A673 (cell line): ENCODE measurements at regions not wholly inside any gene's neighbourhood (a gene's known extent, or its start where the extent isn't known, plus 50 kb on each side); places are given as distances from the start of the nearest gene placed in this dataset.

Experiments used
- CTCF ChIP-seq: fragments of 300-800, 200-600 bp; sonication (generic); conservative IDR thresholded peaks from 2 replicates; pipeline ENCODE4 v1.5.1; 2017; ENCODE audit warnings: low read depth, mild to moderate bottlenecking, antibody characterized with exemption, low read length, moderate library complexity, mixed read lengths
- EZH2 ChIP-seq: fragments of 200-600 bp; sonication (generic); IDR thresholded peaks from 2 replicates; pipeline ENCODE4 v1.6.1; 2017; ENCODE audit warnings: borderline replicate concordance, low read depth, mild to moderate bottlenecking, mixed read lengths, antibody characterized with exemption, low read length; ENCODE audit not compliant: poor library complexity, severe bottlenecking

DNA sequence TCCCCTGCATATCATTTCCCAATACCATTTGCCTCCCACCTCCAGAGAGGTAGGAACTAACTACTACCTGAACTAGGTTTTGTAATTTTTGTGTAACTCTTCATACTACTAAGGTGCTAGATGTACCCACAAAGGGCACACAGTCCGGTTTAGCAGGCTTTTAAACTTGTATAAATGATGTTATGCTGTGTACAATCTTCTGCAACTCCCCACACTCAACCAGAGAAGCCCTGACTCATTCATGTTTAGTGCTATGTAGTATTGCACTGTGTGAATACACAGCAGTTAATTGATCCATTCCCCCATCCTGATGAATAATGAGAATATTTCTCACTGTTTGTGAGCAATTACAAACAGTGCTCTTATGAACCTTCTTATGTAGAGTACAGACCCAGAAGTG, 285.6 kb downstream of the SMAD2 start:
- TF ChIP-seq CTCF (no peak), EZH2 (no peak)
